ENCODE measurements at regions not wholly inside any gene's neighbourhood (a gene's known extent, or its start where the extent isn't known, plus 50 kb on each side); places are given as distances from the start of the nearest gene placed in this dataset.

DNA sequence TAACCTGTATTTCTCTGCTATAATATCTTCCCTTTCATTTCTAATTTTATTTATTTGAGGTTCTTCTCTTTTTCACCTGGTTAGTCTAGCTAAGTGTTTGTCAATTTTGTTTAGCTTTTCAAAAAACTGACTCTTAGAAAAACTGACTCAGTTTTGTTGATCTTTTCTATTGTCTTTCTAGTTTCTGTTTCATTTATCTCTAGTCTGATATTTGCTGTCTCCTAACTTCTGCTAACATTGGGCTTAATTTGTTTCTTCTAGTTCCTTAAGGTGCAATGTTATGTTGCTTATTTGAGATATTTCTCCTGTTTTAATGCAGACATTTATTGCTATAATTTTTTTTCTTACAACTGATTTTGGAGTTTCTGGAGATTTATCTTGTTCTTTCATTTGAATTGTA lies 1011.0 kb downstream of the EPHA7 start:
- Histone ChIP-seq H3K9ac (replicated peaks in 1 of 4; ENCODE audit: extremely low read depth in 1 of 4, low read depth in 3 of 4, low read length in 3 of 4) (no peak overlapping the region), H3K4ac (replicated peaks; ENCODE audit: insufficient read length, low read depth, low read length) (no peak overlapping the region), H3K4me3 (ENCODE audit: extremely low read depth in 1 of 4, insufficient read depth in 2 of 4, low read depth in 3 of 4, low read length in 4 of 4) (no peak overlapping the region), H3K27ac (ENCODE audit: low read depth, low read length) (no peak overlapping the region), H3K18ac (ENCODE audit: extremely low read depth, low read length) (no peak overlapping the region), H2AFZ (ENCODE audit: low read length) (no peak overlapping the region), H3K23ac (ENCODE audit: insufficient read length) (no peak overlapping the region), H3K4me2 (ENCODE audit: insufficient read depth in 1 of 2, low read depth in 2 of 2, low read length in 2 of 2) (no peak overlapping the region), H2BK5ac (ENCODE audit: low read depth, low read length) (no peak overlapping the region), H3K36me3 (ENCODE audit: control insufficient read depth in 2 of 4, insufficient read depth in 4 of 4, low read length in 3 of 4) (no peaks in the 10 kb centered on the region; a peak in 1 of 8 replicates), H2BK120ac (replicated peaks; ENCODE audit: low read depth, low read length) (no peak overlapping the region), H2BK12ac (ENCODE audit: low read depth, low read length) (no peak overlapping the region), H4K8ac (ENCODE audit: extremely low read depth, insufficient read depth, low read length) (no peak overlapping the region), H3K79me1 (ENCODE audit: low read depth, low read length) (no peaks in the 10 kb centered on the region), H4K5ac (ENCODE audit: insufficient read length, low read depth, low read length) (no peak overlapping the region), H4K91ac (replicated peaks; ENCODE audit: insufficient read length, low read length) (no peak overlapping the region), H3K56ac (replicated peaks; ENCODE audit: insufficient read length, low read depth, low read length) (no peak overlapping the region), H3K27me3 (replicated peaks in 1 of 4; ENCODE audit: control insufficient read depth in 3 of 4, extremely low read depth in 1 of 4, insufficient read depth in 3 of 4, low read length in 3 of 4) (no peaks in the 10 kb centered on the region), H3K14ac (ENCODE audit: insufficient read length) (no peak overlapping the region), H2AK5ac (ENCODE audit: low read depth, low read length) (no peak overlapping the region), H3K4me1 (replicated peaks in 1 of 4; ENCODE audit: control insufficient read depth in 3 of 4, insufficient read depth in 4 of 4, low read length in 3 of 4) (no peaks in the 10 kb centered on the region), H3K79me2 (ENCODE audit: control insufficient read depth in 1 of 2, insufficient read depth in 2 of 2, low read length in 2 of 2) (no peaks in the 10 kb centered on the region), H3K9me3 (ENCODE audit: insufficient read depth in 2 of 2, low read depth in 1 of 2, low read length in 1 of 2) (peaks cover 3 to 6% of the 10 kb centered on the region in 2 experiments; a peak in 1 of 4 replicates), H2BK20ac (ENCODE audit: low read length) (no peak overlapping the region), H2BK15ac (ENCODE audit: low read length) (no peak overlapping the region), H4K20me1 (replicated peaks in 1 of 2; ENCODE audit: control insufficient read depth in 1 of 2, insufficient read depth in 2 of 2, low read length in 2 of 2) (no peaks in the 10 kb centered on the region), H3K23me2 (ENCODE audit: low read depth, low read length) (no peaks in the 10 kb centered on the region)
- ChIA-PET CTCF (ENCODE audit: partially characterized antibody) (no interaction called here), POLR2A (ENCODE audit: partially characterized antibody) (no interaction called here)
- no peak for DNase-seq (ENCODE audit: low read depth in 1 of 2, low spot score in 2 of 2)
- TF ChIP-seq YY1 (IDR thresholded peaks at IDR 0.05; ENCODE audit: low read depth, low read length) (no peak), FOSL1 (IDR thresholded peaks at IDR 0.05; ENCODE audit: insufficient read depth, low read depth, low read length) (no peak), CBX8 (IDR thresholded peaks at IDR 0.05; ENCODE audit: borderline replicate concordance, low read depth, low read length) (no peak), TEAD4 (IDR thresholded peaks at IDR 0.05; ENCODE audit: low read depth, low read length) (no peak), RAD21 (IDR thresholded peaks at IDR 0.05 in 1 of 2, conservative IDR thresholded peaks at IDR 0.05 in 1 of 2; ENCODE audit: low read depth in 2 of 2, low read length in 2 of 2) (no peak), SIRT6 (IDR thresholded peaks at IDR 0.05; ENCODE audit: low read length) (no peak), BRCA1 (IDR thresholded peaks at IDR 0.05; ENCODE audit: low read depth, low read length) (no peak), HDAC2 (IDR thresholded peaks at IDR 0.05; ENCODE audit: borderline replicate concordance in 1 of 2, low read depth in 2 of 2, low read length in 2 of 2) (no peak), RXRA (IDR thresholded peaks at IDR 0.05; ENCODE audit: insufficient read depth, low read depth, low read length) (no peak), RBBP5 (IDR thresholded peaks at IDR 0.05; ENCODE audit: borderline replicate concordance, low read depth, low read length) (no peak), CTBP2 (IDR thresholded peaks at IDR 0.05; ENCODE audit: borderline replicate concordance, insufficient read depth, insufficient read length, low read length) (no peak), TCF12 (IDR thresholded peaks at IDR 0.05; ENCODE audit: low read depth, low read length) (no peak), SIX5 (IDR thresholded peaks at IDR 0.05; ENCODE audit: low read depth, low read length) (no peak)
- TF ChIP-seq, protein P1, sequence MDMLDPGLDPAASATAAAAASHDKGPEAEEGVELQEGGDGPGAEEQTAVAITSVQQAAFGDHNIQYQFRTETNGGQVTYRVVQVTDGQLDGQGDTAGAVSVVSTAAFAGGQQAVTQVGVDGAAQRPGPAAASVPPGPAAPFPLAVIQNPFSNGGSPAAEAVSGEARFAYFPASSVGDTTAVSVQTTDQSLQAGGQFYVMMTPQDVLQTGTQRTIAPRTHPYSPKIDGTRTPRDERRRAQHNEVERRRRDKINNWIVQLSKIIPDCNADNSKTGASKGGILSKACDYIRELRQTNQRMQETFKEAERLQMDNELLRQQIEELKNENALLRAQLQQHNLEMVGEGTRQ (IDR thresholded peaks at IDR 0.05; ENCODE audit: low read length): no peak
- no peak for FAIRE-seq

Data from H1 (cell line).